Choroid plexus epithelial cell (primary cell): ENCODE measurements at regions not wholly inside any gene's neighbourhood (a gene's known extent, or its start where the extent isn't known, plus 50 kb on each side); places are given as distances from the start of the nearest gene placed in this dataset.

Experiments used
- DNase-seq: peaks from one replicate; pipeline ENCODE4 v3.0.0-alpha.2; 2010; ENCODE audit warnings: low read depth
- H3K4me3 ChIP-seq: 2 replicates; pipeline ENCODE4 v1.5.1; 2011; ENCODE audit warnings: low read depth, mild to moderate bottlenecking, control low read depth, low read length, moderate library complexity
- TF ChIP-seq, protein P1 (sequence below): conservative IDR thresholded peaks from 2 replicates; pipeline ENCODE4 v1.5.1; 2011; ENCODE audit warnings: low read depth, mild to moderate bottlenecking, control low read depth, inconsistent platforms, low read length, moderate library complexity

DNA sequence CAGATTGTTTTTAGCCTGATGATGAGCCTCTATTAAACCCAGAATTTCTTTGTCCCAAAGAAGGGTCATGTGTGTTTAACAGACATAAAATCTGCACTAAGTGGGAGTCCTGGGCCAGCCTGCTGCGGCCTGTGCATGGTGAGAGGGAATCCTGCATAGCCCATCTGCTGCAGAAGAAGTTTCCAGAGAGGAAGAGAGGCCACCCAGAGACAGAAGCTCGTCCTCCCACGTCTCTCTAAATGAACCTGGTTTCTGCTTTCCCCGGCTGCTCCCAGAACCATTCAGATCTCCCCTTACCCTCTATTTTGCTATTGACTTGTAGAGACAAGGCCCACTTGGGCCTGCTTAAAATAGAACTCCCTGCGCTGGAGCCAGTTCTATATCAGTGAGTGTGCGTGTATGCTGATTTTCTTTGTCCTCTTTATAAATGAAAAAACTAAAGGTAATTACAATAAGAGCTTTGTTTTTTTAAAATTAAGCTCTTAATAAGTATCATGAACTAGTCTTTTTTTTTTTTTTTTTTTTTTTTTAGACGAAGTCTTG is 142.8 kb upstream of the RAB4A start:
- no peak for DNase-seq
- no peak overlapping the region for H3K4me3 ChIP-seq
- TF ChIP-seq, protein P1, sequence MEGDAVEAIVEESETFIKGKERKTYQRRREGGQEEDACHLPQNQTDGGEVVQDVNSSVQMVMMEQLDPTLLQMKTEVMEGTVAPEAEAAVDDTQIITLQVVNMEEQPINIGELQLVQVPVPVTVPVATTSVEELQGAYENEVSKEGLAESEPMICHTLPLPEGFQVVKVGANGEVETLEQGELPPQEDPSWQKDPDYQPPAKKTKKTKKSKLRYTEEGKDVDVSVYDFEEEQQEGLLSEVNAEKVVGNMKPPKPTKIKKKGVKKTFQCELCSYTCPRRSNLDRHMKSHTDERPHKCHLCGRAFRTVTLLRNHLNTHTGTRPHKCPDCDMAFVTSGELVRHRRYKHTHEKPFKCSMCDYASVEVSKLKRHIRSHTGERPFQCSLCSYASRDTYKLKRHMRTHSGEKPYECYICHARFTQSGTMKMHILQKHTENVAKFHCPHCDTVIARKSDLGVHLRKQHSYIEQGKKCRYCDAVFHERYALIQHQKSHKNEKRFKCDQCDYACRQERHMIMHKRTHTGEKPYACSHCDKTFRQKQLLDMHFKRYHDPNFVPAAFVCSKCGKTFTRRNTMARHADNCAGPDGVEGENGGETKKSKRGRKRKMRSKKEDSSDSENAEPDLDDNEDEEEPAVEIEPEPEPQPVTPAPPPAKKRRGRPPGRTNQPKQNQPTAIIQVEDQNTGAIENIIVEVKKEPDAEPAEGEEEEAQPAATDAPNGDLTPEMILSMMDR, result no peak

GRCh38 chr1:229129301-229130027 is 141.4 kb upstream of the RAB4A start:
- H3K4me3 ChIP-seq, result no peak overlapping the region
- TF ChIP-seq, protein P1, result no peak
- DNase-seq, result no peak

DNA sequence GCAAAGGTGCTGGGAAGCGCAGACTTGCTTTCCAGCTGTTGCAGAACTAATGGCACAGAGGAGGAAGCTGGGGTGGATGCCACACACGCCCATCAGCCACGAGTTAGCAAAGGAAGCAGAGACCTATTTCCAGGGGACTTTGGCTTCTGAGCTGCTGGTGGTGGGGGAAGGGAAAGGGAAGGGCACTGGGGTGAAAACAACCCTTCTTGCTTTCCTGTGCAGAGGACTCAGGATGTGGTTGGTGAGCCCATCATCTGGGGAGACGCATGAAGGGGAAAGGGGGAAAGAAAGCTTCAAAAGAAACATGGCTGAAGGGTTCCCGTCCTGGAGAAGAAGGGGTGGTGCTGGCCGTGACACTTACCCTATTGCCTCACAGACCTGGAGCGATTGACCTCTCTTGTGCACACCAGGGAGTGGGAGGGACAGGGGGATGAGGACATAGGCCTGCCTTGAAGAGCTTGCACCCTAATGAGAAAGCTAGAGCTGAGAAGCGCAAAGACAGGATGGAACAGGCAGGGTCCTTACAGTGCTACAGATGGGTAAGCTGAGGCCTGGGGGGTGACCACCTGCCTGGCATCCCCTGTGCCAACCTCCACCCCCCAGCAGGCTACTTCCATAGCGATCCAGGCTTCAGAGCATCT is 140.8 kb upstream of the RAB4A start:
- TF ChIP-seq, protein P1, result no peak
- no peak for DNase-seq
- H3K4me3 ChIP-seq, result no peak overlapping the region

GRCh38 chr1:229131243-229132105 is 139.4 kb upstream of the RAB4A start:
- DNase-seq, result no peak
- TF ChIP-seq, protein P1, result no peak
- H3K4me3 ChIP-seq, result no peak overlapping the region

DNA sequence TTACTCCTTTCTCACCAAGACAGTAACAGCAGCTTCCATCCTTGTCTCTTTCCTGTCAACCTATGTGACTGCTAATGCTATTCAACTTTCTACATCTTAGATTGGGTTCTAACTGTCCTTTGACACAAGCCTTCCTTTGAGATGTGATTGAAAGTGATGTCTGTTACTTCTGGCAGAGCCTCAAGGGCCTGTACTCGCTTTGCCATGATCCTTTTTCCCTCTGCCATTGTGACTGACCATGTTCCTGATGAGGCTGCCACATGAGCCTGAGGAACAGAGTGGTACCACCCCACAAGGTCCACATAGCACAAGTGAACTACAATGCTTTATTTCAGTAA is 138.8 kb upstream of the RAB4A start:
- no peak for DNase-seq
- H3K4me3 ChIP-seq, result no peak overlapping the region
- TF ChIP-seq, protein P1, result no peak

GRCh38 chr1:229132706-229133105 is 138.2 kb upstream of the RAB4A start:
- DNase-seq, result no peak
- TF ChIP-seq, protein P1, result no peak
- H3K4me3 ChIP-seq, result no peak overlapping the region
